ENCODE measurements at regions not wholly inside any gene's neighbourhood (a gene's known extent, or its start where the extent isn't known, plus 50 kb on each side); places are given as distances from the start of the nearest gene placed in this dataset.

GRCh38 chr4:41413670-41414411 lies 124.1 kb upstream of the LIMCH1 start:
- Histone ChIP-seq H3K9ac (ENCODE audit: low read depth, low read length) (no peak overlapping the region), H3K4me2 (ENCODE audit: low read length) (no peak overlapping the region), H3K27me3 (ENCODE audit: control insufficient read depth, insufficient read depth, low read length) (no peaks in the 10 kb centered on the region), H3K4me3 (ENCODE audit: low read length) (no peak overlapping the region), H3K36me3 (ENCODE audit: insufficient read depth, low read length) (no peaks in the 10 kb centered on the region), H3K4me1 (ENCODE audit: control insufficient read depth, insufficient read depth, low read length) (peaks cover 10% of the 10 kb centered on the region), H3K9me3 (replicated peaks; ENCODE audit: low read length) (no peaks in the 10 kb centered on the region)

- no peaks in the 10 kb centered on the region for H3K9me3 ChIP-seq (replicated peaks; ENCODE audit: low read length)
- H3K4me1 ChIP-seq (ENCODE audit: control insufficient read depth, insufficient read depth, low read length) = peaks cover 6% of the 10 kb centered on the region
- no peaks in the 10 kb centered on the region for H3K36me3 ChIP-seq (ENCODE audit: insufficient read depth, low read length)
- no peaks in the 10 kb centered on the region for H3K27me3 ChIP-seq (ENCODE audit: control insufficient read depth, insufficient read depth, low read length)
- no peak overlapping the region for H3K4me3 ChIP-seq (ENCODE audit: low read length)
- H3K4me2 ChIP-seq (ENCODE audit: low read length) = no peak overlapping the region
- no peak overlapping the region for H3K9ac ChIP-seq (ENCODE audit: low read depth, low read length)
Measured at GRCh38 chr4:41414412-41414779, 123.6 kb upstream of the LIMCH1 start.

- no peaks in the 10 kb centered on the region for H3K9me3 ChIP-seq (replicated peaks; ENCODE audit: low read length)
- H3K9ac ChIP-seq (ENCODE audit: low read depth, low read length) = no peak overlapping the region
- H3K4me3 ChIP-seq (ENCODE audit: low read length) = no peak overlapping the region
- H3K36me3 ChIP-seq (ENCODE audit: insufficient read depth, low read length) = no peaks in the 10 kb centered on the region
- H3K27me3 ChIP-seq (ENCODE audit: control insufficient read depth, insufficient read depth, low read length) = no peaks in the 10 kb centered on the region
- peaks cover 3% of the 10 kb centered on the region for H3K4me1 ChIP-seq (ENCODE audit: control insufficient read depth, insufficient read depth, low read length)
- H3K4me2 ChIP-seq (ENCODE audit: low read length) = no peak overlapping the region
Measured at GRCh38 chr4:41418444-41418843, 119.5 kb upstream of the LIMCH1 start.

GRCh38 chr4:41420541-41420940 lies 117.4 kb upstream of the LIMCH1 start:
- H3K4me3 ChIP-seq (ENCODE audit: low read length) = no peak overlapping the region
- H3K27me3 ChIP-seq (ENCODE audit: control insufficient read depth, insufficient read depth, low read length) = no peaks in the 10 kb centered on the region
- no peak overlapping the region for H3K9ac ChIP-seq (ENCODE audit: low read depth, low read length)
- H3K4me1 ChIP-seq (ENCODE audit: control insufficient read depth, insufficient read depth, low read length) = no peaks in the 10 kb centered on the region
- H3K9me3 ChIP-seq (replicated peaks; ENCODE audit: low read length) = no peaks in the 10 kb centered on the region
- H3K36me3 ChIP-seq (ENCODE audit: insufficient read depth, low read length) = no peaks in the 10 kb centered on the region
- H3K4me2 ChIP-seq (ENCODE audit: low read length) = no peak overlapping the region

GRCh38 chr4:41423117-41423516 lies 114.8 kb upstream of the LIMCH1 start:
- H3K9ac ChIP-seq (ENCODE audit: low read depth, low read length) = no peak overlapping the region
- H3K4me2 ChIP-seq (ENCODE audit: low read length) = no peak overlapping the region
- H3K4me1 ChIP-seq (ENCODE audit: control insufficient read depth, insufficient read depth, low read length) = no peaks in the 10 kb centered on the region
- H3K27me3 ChIP-seq (ENCODE audit: control insufficient read depth, insufficient read depth, low read length) = no peaks in the 10 kb centered on the region
- no peak overlapping the region for H3K4me3 ChIP-seq (ENCODE audit: low read length)
- no peaks in the 10 kb centered on the region for H3K36me3 ChIP-seq (ENCODE audit: insufficient read depth, low read length)
- H3K9me3 ChIP-seq (replicated peaks; ENCODE audit: low read length) = no peaks in the 10 kb centered on the region

GRCh38 chr4:41424522-41424921 lies 113.4 kb upstream of the LIMCH1 start:
- Histone ChIP-seq H3K9ac (ENCODE audit: low read depth, low read length) (no peak overlapping the region), H3K4me3 (ENCODE audit: low read length) (no peak overlapping the region), H3K4me1 (ENCODE audit: control insufficient read depth, insufficient read depth, low read length) (no peaks in the 10 kb centered on the region), H3K27me3 (ENCODE audit: control insufficient read depth, insufficient read depth, low read length) (no peaks in the 10 kb centered on the region), H3K36me3 (ENCODE audit: insufficient read depth, low read length) (no peaks in the 10 kb centered on the region), H3K9me3 (replicated peaks; ENCODE audit: low read length) (no peaks in the 10 kb centered on the region), H3K4me2 (ENCODE audit: low read length) (no peak overlapping the region)

- Histone ChIP-seq H3K4me3 (ENCODE audit: low read length) (no peak overlapping the region), H3K4me1 (ENCODE audit: control insufficient read depth, insufficient read depth, low read length) (no peaks in the 10 kb centered on the region), H3K9ac (ENCODE audit: low read depth, low read length) (no peak overlapping the region), H3K36me3 (ENCODE audit: insufficient read depth, low read length) (no peaks in the 10 kb centered on the region), H3K9me3 (replicated peaks; ENCODE audit: low read length) (no peaks in the 10 kb centered on the region), H3K27me3 (ENCODE audit: control insufficient read depth, insufficient read depth, low read length) (no peaks in the 10 kb centered on the region), H3K4me2 (ENCODE audit: low read length) (no peak overlapping the region)
Measured at GRCh38 chr4:41425650-41426049, 112.3 kb upstream of the LIMCH1 start.

- H3K4me2 ChIP-seq (ENCODE audit: low read length) = no peak overlapping the region
- no peak overlapping the region for H3K4me3 ChIP-seq (ENCODE audit: low read length)
- no peak overlapping the region for H3K9ac ChIP-seq (ENCODE audit: low read depth, low read length)
- no peaks in the 10 kb centered on the region for H3K9me3 ChIP-seq (replicated peaks; ENCODE audit: low read length)
- no peaks in the 10 kb centered on the region for H3K27me3 ChIP-seq (ENCODE audit: control insufficient read depth, insufficient read depth, low read length)
- H3K4me1 ChIP-seq (ENCODE audit: control insufficient read depth, insufficient read depth, low read length) = no peaks in the 10 kb centered on the region
- H3K36me3 ChIP-seq (ENCODE audit: insufficient read depth, low read length) = no peaks in the 10 kb centered on the region
Measured at GRCh38 chr4:41426539-41426938, 111.4 kb upstream of the LIMCH1 start.

GRCh38 chr4:41427306-41427882 lies 110.6 kb upstream of the LIMCH1 start:
- H3K4me2 ChIP-seq (ENCODE audit: low read length) = no peak overlapping the region

GRCh38 chr4:41427931-41428600 lies 109.9 kb upstream of the LIMCH1 start:
- no peak overlapping the region for H3K4me3 ChIP-seq (ENCODE audit: low read length)
- no peak overlapping the region for H3K4me2 ChIP-seq (ENCODE audit: low read length)
- no peaks in the 10 kb centered on the region for H3K36me3 ChIP-seq (ENCODE audit: insufficient read depth, low read length)
- H3K9ac ChIP-seq (ENCODE audit: low read depth, low read length) = no peak overlapping the region
- no peaks in the 10 kb centered on the region for H3K9me3 ChIP-seq (replicated peaks; ENCODE audit: low read length)
- H3K27me3 ChIP-seq (ENCODE audit: control insufficient read depth, insufficient read depth, low read length) = no peaks in the 10 kb centered on the region
- H3K4me1 ChIP-seq (ENCODE audit: control insufficient read depth, insufficient read depth, low read length) = peaks cover 9% of the 10 kb centered on the region

More at GRCh38 chr4:41427306-41427882, 110.6 kb upstream of the LIMCH1 start:
- H3K4me1 ChIP-seq (ENCODE audit: control insufficient read depth, insufficient read depth, low read length) = peaks cover 6% of the 10 kb centered on the region
- no peaks in the 10 kb centered on the region for H3K36me3 ChIP-seq (ENCODE audit: insufficient read depth, low read length)
- no peak overlapping the region for H3K4me3 ChIP-seq (ENCODE audit: low read length)
- no peaks in the 10 kb centered on the region for H3K27me3 ChIP-seq (ENCODE audit: control insufficient read depth, insufficient read depth, low read length)
- H3K9ac ChIP-seq (ENCODE audit: low read depth, low read length) = no peak overlapping the region
- no peaks in the 10 kb centered on the region for H3K9me3 ChIP-seq (replicated peaks; ENCODE audit: low read length)

GRCh38 chr4:41428601-41429279 lies 109.2 kb upstream of the LIMCH1 start:
- H3K4me3 ChIP-seq (ENCODE audit: low read length) = no peak overlapping the region
- H3K36me3 ChIP-seq (ENCODE audit: insufficient read depth, low read length) = no peaks in the 10 kb centered on the region
- no peak overlapping the region for H3K4me2 ChIP-seq (ENCODE audit: low read length)
- H3K9me3 ChIP-seq (replicated peaks; ENCODE audit: low read length) = no peaks in the 10 kb centered on the region
- peaks cover 13% of the 10 kb centered on the region for H3K4me1 ChIP-seq (ENCODE audit: control insufficient read depth, insufficient read depth, low read length)
- H3K9ac ChIP-seq (ENCODE audit: low read depth, low read length) = no peak overlapping the region
- H3K27me3 ChIP-seq (ENCODE audit: control insufficient read depth, insufficient read depth, low read length) = no peaks in the 10 kb centered on the region
